Epithelial cell of esophagus (primary cell): ENCODE measurements at regions not wholly inside any gene's neighbourhood (a gene's known extent, or its start where the extent isn't known, plus 50 kb on each side); places are given as distances from the start of the nearest gene placed in this dataset.
A peak's percentile ranks its signal among the peaks of the same experiment; 100 is the strongest.

Experiments used
- DNase-seq: peaks from one replicate; pipeline ENCODE4 v3.0.0; 2010; ENCODE audit warnings: low read depth
- H3K4me3 ChIP-seq: 2 replicates; pipeline ENCODE4 v1.5.1; 2011; ENCODE audit warnings: mild to moderate bottlenecking, low read length, control low read depth
- TF ChIP-seq, protein P1 (sequence below): IDR thresholded peaks from 2 replicates; pipeline ENCODE4 v1.5.1; 2011; ENCODE audit warnings: low read depth, mild to moderate bottlenecking, low read length, control low read depth, inconsistent platforms; ENCODE audit not compliant: insufficient read depth; ENCODE audit errors: missing control alignments

DNA sequence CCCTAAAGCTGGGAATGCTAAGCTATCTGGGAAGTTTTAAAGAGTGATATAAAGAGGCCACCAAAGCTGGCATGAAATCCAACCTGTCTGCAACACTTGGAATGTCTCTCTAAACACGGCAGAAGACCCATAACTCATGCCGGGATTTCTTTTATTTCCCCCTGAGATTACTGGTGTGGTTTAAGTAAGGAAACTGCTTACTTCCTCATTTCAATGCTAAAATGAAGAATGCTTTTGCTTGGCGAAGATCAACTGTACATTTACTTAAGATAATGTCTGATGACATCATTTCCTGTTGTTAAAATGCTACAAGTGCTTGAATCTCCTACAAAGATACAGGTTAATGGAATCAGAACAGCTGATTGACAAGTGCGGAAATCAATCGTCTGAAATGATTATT lies 353.8 kb upstream of the SALL3 start:
- H3K4me3 ChIP-seq, result no peak overlapping the region
- TF ChIP-seq, protein P1, sequence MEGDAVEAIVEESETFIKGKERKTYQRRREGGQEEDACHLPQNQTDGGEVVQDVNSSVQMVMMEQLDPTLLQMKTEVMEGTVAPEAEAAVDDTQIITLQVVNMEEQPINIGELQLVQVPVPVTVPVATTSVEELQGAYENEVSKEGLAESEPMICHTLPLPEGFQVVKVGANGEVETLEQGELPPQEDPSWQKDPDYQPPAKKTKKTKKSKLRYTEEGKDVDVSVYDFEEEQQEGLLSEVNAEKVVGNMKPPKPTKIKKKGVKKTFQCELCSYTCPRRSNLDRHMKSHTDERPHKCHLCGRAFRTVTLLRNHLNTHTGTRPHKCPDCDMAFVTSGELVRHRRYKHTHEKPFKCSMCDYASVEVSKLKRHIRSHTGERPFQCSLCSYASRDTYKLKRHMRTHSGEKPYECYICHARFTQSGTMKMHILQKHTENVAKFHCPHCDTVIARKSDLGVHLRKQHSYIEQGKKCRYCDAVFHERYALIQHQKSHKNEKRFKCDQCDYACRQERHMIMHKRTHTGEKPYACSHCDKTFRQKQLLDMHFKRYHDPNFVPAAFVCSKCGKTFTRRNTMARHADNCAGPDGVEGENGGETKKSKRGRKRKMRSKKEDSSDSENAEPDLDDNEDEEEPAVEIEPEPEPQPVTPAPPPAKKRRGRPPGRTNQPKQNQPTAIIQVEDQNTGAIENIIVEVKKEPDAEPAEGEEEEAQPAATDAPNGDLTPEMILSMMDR, result no peak
- DNase-seq, result no peak

DNA sequence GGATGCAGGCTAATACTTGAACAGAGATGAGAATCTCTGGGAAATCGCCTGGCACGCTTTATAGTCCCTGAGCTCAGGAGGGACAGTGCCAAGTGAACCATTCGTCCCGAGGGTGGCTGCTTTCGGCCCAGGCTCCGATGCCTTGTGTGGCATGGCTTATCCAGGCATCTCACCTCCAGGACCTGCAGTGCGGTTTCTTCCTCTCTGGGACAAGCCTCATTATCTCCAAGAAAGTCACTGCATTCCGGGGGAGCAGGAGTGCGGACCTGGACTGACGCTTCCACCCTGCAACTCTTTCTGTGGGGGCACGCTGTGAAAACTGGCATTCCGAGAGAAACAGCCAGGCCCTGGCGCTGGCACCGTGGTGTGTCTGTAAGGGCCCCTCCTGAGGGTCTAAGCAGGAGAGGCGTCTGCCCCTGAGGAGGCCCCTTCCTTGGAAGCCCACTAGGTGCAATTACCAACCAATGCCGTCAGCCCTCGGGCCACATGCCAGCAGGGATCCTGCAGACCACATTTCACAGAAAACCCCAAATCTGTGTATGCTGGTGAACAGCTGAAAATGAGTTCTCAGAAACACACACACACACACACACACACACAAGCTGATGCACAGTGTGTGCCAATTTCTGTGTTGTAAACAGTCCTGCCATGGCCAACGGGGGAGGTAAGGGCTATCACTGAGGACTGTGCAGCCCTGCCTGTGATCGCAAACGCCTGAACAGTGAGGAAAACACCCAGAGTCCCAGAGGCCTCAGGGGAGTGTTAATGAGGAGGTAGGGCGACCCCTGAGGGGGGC lies 351.9 kb upstream of the SALL3 start:
- H3K4me3 ChIP-seq, result no peak overlapping the region
- DNase-seq, result no peak
- TF ChIP-seq, protein P1, result no peak

DNA sequence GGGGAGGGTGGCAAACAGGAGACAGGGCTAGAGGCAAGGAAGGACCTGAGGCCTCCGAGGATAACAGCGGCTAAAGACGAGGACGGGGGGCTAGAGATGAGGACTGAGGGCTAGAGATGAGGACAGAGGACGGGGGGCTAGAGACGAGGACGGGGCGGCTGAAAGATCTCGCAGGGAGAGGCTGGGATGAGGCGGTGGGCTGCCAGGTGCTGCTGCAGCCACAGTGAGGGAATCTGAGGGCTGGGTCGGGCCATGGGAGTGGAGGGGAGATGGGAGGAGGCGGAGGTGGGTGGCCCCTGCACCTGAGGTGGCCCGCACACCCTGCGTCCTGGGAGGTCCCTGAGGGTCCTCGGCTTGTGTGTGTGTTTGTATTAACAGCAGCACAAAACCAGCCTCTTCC lies 350.2 kb upstream of the SALL3 start:
- no peak overlapping the region for H3K4me3 ChIP-seq
- TF ChIP-seq, protein P1, result no peak
- no peak for DNase-seq

DNA sequence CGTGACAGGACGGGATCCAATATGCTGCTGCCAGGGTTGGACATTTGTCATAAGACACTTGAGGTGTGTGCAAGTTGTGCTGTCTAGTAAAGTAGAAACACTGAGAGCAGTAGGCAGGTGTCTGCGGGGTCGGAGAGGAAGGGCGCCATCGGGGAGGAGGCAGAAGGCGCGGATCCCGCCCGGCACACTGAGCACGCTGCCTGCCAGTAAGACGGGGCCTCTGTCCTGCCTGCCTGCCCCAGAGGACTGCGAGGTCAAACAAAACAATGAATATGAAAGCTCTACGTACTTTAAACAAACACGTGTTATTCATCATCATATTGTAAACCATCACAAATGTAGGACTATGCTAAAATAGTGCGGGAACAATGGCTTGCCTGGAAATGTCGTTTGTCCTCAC lies 349.3 kb upstream of the SALL3 start:
- TF ChIP-seq, protein P1, result no peak
- H3K4me3 ChIP-seq, result no peak overlapping the region
- no peak for DNase-seq

DNA sequence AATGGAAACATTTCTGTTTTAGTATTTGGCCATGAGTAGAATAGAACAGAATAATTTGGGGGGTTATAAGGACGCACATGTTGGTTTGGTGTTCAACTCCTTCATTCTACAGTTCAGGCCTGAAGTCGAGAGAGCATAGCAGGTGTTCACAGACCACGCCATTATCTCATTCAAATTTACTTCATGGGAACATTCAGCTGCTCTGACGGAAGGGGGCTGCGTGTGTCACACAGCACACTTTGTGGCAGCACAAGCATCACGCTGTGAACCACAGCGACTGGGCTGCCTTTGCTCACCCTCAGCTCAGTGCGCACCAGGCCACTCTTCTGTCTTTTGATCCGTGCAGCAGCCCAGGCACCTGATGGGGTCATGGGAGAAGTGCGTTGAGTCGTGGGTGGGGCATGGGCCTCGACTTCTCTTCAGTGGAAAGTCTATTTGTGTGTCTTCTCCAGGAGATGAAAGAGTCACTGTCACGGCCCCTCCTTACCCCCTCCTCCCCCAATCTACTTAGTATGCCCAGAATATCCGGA lies 348.6 kb upstream of the SALL3 start:
- no peak for DNase-seq
- no peak overlapping the region for H3K4me3 ChIP-seq
- TF ChIP-seq, protein P1, result no peak

DNA sequence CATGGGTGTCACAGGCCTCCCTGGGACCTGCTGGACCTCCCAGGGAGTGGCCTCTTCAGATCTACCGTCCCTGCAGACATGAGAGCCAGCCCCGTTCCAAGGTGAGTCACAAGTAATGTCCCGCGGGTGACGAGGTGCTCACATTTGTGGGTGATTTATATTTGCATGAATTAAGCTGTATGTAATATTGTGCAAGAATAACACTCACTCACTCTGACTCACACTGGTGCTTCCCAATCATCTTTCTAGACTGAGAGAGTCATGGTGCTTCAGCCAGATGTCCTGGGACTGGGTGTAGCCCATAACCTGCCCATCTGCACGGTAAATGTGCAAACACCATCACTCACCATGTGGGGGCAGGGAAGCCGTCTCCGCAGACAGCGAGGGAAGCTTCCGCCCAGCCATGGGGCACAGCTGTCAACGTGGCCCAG lies 347.5 kb upstream of the SALL3 start:
- TF ChIP-seq, protein P1, result no peak
- DNase-seq, result peak; percentile 16
- no peak overlapping the region for H3K4me3 ChIP-seq

DNA sequence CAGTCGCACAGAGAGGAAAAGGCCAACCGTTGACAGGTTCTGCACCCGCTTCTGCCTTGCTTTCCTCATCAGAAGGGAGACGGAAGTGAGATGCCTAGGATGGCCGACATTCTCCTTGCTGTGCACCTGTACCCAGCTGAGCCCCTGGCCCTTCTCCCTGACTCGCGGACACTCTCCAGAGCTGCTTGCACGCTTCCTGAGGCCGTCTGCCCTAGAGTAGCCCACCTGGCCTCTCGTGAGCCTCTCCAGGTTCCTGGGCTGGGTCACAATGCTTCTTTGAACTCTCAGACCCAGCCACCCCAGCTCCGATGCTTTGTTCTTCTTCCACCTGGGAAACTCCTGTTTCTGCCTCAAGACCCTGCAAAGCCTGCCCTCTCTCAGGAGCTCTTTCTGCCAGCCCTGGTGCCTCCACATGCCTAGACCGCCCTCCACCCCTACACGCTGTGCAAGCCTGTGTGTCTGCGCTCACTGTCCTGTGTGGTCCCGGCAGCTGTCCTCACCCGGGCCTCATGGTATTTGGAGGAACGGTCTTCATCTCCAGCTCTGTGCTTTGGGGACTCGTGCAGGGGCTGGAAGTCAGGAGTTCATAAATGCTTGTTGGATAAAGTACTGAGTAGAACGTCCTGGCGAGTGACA lies 345.4 kb upstream of the SALL3 start:
- no peak overlapping the region for H3K4me3 ChIP-seq
- no peak for DNase-seq
- TF ChIP-seq, protein P1, result no peak
